ENCODE measurements at regions not wholly inside any gene's neighbourhood (a gene's known extent, or its start where the extent isn't known, plus 50 kb on each side); places are given as distances from the start of the nearest gene placed in this dataset.

- Histone ChIP-seq H3K4me2 (ENCODE audit: low read length) (no peak overlapping the region), H3K27me3 (ENCODE audit: insufficient read depth, low read length) (no peaks in the 10 kb centered on the region), H3K27ac (ENCODE audit: low read depth, low read length) (no peak overlapping the region), H4K20me1 (ENCODE audit: insufficient read depth) (no peaks in the 10 kb centered on the region), H3K4me1 (ENCODE audit: control insufficient read depth in 1 of 2, insufficient read depth in 2 of 2, low read length in 2 of 2) (peaks cover 9 to 35% of the 10 kb centered on the region in 2 experiments), H3K79me2 (ENCODE audit: insufficient read depth, low read length) (no peaks in the 10 kb centered on the region), H2AFZ (ENCODE audit: low read depth, low read length, poor library complexity, severe bottlenecking) (no peak overlapping the region), H3K36me3 (ENCODE audit: control insufficient read depth in 1 of 2, insufficient read depth in 2 of 2, low read length in 2 of 2) (no peaks in the 10 kb centered on the region), H3K9me2 (ENCODE audit: insufficient read depth) (no peaks in the 10 kb centered on the region), H3K4me3 (replicated peaks in 1 of 2; ENCODE audit: low read depth in 1 of 2, low read length in 2 of 2) (no peak overlapping the region), H3K9me3 (ENCODE audit: control insufficient read depth in 1 of 2, insufficient read depth in 1 of 2, low read depth in 1 of 2, low read length in 2 of 2) (no peaks in the 10 kb centered on the region), H3K9ac (ENCODE audit: low read length) (no peak overlapping the region)
- BruUV-seq (replicated peaks): no TSS peak
- ChIA-PET POLR2A (no interaction called here), RAD21 (ENCODE audit: low non-redundant PET in 1 of 2, low total read pairs in 2 of 2, uncharacterized antibody in 2 of 2, unreplicated experiment in 2 of 2) (no interaction called here), CTCF (no interaction called here)
- ATAC-seq: no peak
- intact Hi-C loops (cut with micrococcal nuclease): no loop called here
- DNase-seq (ENCODE audit: low read depth, low spot score): no peak
- TF ChIP-seq TCF7L2 (IDR thresholded peaks at IDR 0.05; ENCODE audit: borderline replicate concordance, extremely low read depth, insufficient read depth, insufficient read length) (no peak), RAD21 (IDR thresholded peaks at IDR 0.05; ENCODE audit: low read depth) (no peak), EZH2 (IDR thresholded peaks at IDR 0.05) (no peak), POLR2A (IDR thresholded peaks at IDR 0.05; ENCODE audit: borderline replicate concordance, extremely low read depth, insufficient read depth, insufficient read length) (no peak), ATF3 (IDR thresholded peaks at IDR 0.05) (no peak)
Observed at GRCh38 chr3:56885453-56885852, 83.7 kb upstream of the ARHGEF3 start.

- ATAC-seq (peak; percentile 49), DNase-seq (ENCODE audit: low read depth, low spot score) (no peak)
- ChIA-PET CTCF (no interaction called here), POLR2A (no interaction called here), RAD21 (ENCODE audit: low non-redundant PET in 1 of 2, low total read pairs in 2 of 2, uncharacterized antibody in 2 of 2, unreplicated experiment in 2 of 2) (no interaction called here)
- H4K20me1 ChIP-seq (ENCODE audit: insufficient read depth): no peaks in the 10 kb centered on the region
- H3K27ac ChIP-seq (ENCODE audit: low read depth, low read length): no peak overlapping the region
- no peaks in the 10 kb centered on the region for H3K9me2 ChIP-seq (ENCODE audit: insufficient read depth)
- no peaks in the 10 kb centered on the region for H3K36me3 ChIP-seq (ENCODE audit: control insufficient read depth in 1 of 2, insufficient read depth in 2 of 2, low read length in 2 of 2)
- no peaks in the 10 kb centered on the region for H3K79me2 ChIP-seq (ENCODE audit: insufficient read depth, low read length)
- H3K4me1 ChIP-seq (ENCODE audit: control insufficient read depth in 1 of 2, insufficient read depth in 2 of 2, low read length in 2 of 2): peaks cover 9 to 46% of the 10 kb centered on the region in 2 experiments
- H3K9me3 ChIP-seq (ENCODE audit: control insufficient read depth in 1 of 2, insufficient read depth in 1 of 2, low read depth in 1 of 2, low read length in 2 of 2): no peaks in the 10 kb centered on the region
- H3K27me3 ChIP-seq (ENCODE audit: insufficient read depth, low read length): no peaks in the 10 kb centered on the region
- BruUV-seq (replicated peaks): no TSS peak
- no peak overlapping the region for H2AFZ ChIP-seq (ENCODE audit: low read depth, low read length, poor library complexity, severe bottlenecking)
- H3K9ac ChIP-seq (ENCODE audit: low read length): no peak overlapping the region
- H3K4me3 ChIP-seq (replicated peaks in 1 of 2; ENCODE audit: low read depth in 1 of 2, low read length in 2 of 2): no peak overlapping the region
- intact Hi-C loops (cut with micrococcal nuclease): no loop called here
- TF ChIP-seq SP1 (IDR thresholded peaks at IDR 0.05; ENCODE audit: low read depth): 0 out of 2 replicates have a peak, but pooled peaks have one; percentile 32
- TF ChIP-seq JUND (IDR thresholded peaks at IDR 0.05): 0 out of 2 replicates have a peak, but pooled peaks have one; percentile 19
- TF ChIP-seq CBX3 (IDR thresholded peaks at IDR 0.05; ENCODE audit: low read depth): no peak
- no peak for TF ChIP-seq ZNF274 (IDR thresholded peaks at IDR 0.05; ENCODE audit: low read depth, low read length)
- no peak overlapping the region for H3K4me2 ChIP-seq (ENCODE audit: low read length)
Observed at GRCh38 chr3:56884387-56884786, 82.6 kb upstream of the ARHGEF3 start.

All from HCT116 (cell line).